ENCODE measurements at regions not wholly inside any gene's neighbourhood (a gene's known extent, or its start where the extent isn't known, plus 50 kb on each side); places are given as distances from the start of the nearest gene placed in this dataset.

- TF ChIP-seq TAF1 (conservative IDR thresholded peaks at IDR 0.05) (no peak), ZBTB33 (IDR thresholded peaks at IDR 0.05) (no peak), REST (IDR thresholded peaks at IDR 0.05) (no peak), SP1 (IDR thresholded peaks at IDR 0.05) (no peak), NR2F2 (IDR thresholded peaks at IDR 0.05) (no peak), MAX (IDR thresholded peaks at IDR 0.05) (no peak), RXRA (IDR thresholded peaks at IDR 0.05) (no peak), JUND (IDR thresholded peaks at IDR 0.05) (no peak), GABPA (IDR thresholded peaks at IDR 0.05 in 1 of 2, conservative IDR thresholded peaks at IDR 0.05 in 1 of 2) (no peak), ATF3 (IDR thresholded peaks at IDR 0.05) (no peak), CTCF (IDR thresholded peaks at IDR 0.05; ENCODE audit: low read depth, low read length, missing input control) (no peak), EGR1 (IDR thresholded peaks at IDR 0.05; ENCODE audit: low read depth in 2 of 2) (no peak), HNF4G (IDR thresholded peaks at IDR 0.05) (no peak)
- Histone ChIP-seq H3K36me3 (ENCODE audit: control insufficient read depth in 4 of 4, insufficient read depth in 3 of 4, low read depth in 1 of 4, low read length in 3 of 4) (no peaks in the 10 kb centered on the region), H3K27me3 (ENCODE audit: control insufficient read depth in 4 of 4, insufficient read depth in 4 of 4, low read length in 3 of 4) (no peaks in the 10 kb centered on the region), H3K9ac (ENCODE audit: low read depth in 1 of 2, low read length in 2 of 2) (no peak overlapping the region), H3K4me3 (ENCODE audit: low read depth in 1 of 3, low read length in 3 of 3) (no peak overlapping the region), H3K27ac (ENCODE audit: low read depth in 1 of 2, low read length in 2 of 2) (no peak overlapping the region), H3K4me1 (ENCODE audit: control insufficient read depth in 4 of 4, insufficient read depth in 4 of 4, low read length in 3 of 4) (no peaks in the 10 kb centered on the region), H3K9me3 (ENCODE audit: control insufficient read depth in 4 of 4, low read length in 3 of 4) (no peaks in the 10 kb centered on the region)
- DNase-seq (ENCODE audit: low spot score) = no peak
- WGBS = 67% methylated on average over 5 of the region's 5 CpGs
These were observed 327.6 kb downstream of the ACTL7B start for GRCh38 chr9:108528231-108528630.

GRCh38 chr9:108526518-108526917, 329.3 kb downstream of the ACTL7B start:
- WGBS = 92% methylated on average over 1 of the region's 1 CpG
- Histone ChIP-seq H3K9me3 (ENCODE audit: control insufficient read depth in 4 of 4, low read length in 3 of 4) (no peaks in the 10 kb centered on the region), H3K36me3 (ENCODE audit: control insufficient read depth in 4 of 4, insufficient read depth in 3 of 4, low read depth in 1 of 4, low read length in 3 of 4) (no peaks in the 10 kb centered on the region), H3K9ac (ENCODE audit: low read depth in 1 of 2, low read length in 2 of 2) (no peak overlapping the region), H3K4me1 (ENCODE audit: control insufficient read depth in 4 of 4, insufficient read depth in 4 of 4, low read length in 3 of 4) (no peaks in the 10 kb centered on the region), H3K27me3 (ENCODE audit: control insufficient read depth in 4 of 4, insufficient read depth in 4 of 4, low read length in 3 of 4) (no peaks in the 10 kb centered on the region), H3K4me3 (ENCODE audit: low read depth in 1 of 3, low read length in 3 of 3) (no peak overlapping the region), H3K27ac (ENCODE audit: low read depth in 1 of 2, low read length in 2 of 2) (no peak overlapping the region)
- no peak for DNase-seq (ENCODE audit: low spot score)
- no peak for TF ChIP-seq YY1 (IDR thresholded peaks at IDR 0.05)
- TF ChIP-seq RXRA (IDR thresholded peaks at IDR 0.05) = no peak
- TF ChIP-seq RAD21 (IDR thresholded peaks at IDR 0.05) = no peak
- TF ChIP-seq FOXA1 (IDR thresholded peaks at IDR 0.05) = no peak
- no peak for TF ChIP-seq CTCF (IDR thresholded peaks at IDR 0.05; ENCODE audit: low read depth, low read length, missing input control)
- no peak for TF ChIP-seq ZBTB33 (IDR thresholded peaks at IDR 0.05)
- TF ChIP-seq TAF1 (conservative IDR thresholded peaks at IDR 0.05) = no peak
- TF ChIP-seq EGR1 (IDR thresholded peaks at IDR 0.05; ENCODE audit: low read depth in 2 of 2) = no peak
- no peak for TF ChIP-seq SP1 (IDR thresholded peaks at IDR 0.05)
- TF ChIP-seq GABPA (IDR thresholded peaks at IDR 0.05 in 1 of 2, conservative IDR thresholded peaks at IDR 0.05 in 1 of 2) = no peak
- TF ChIP-seq NR2F2 (IDR thresholded peaks at IDR 0.05) = no peak
- no peak for TF ChIP-seq JUND (IDR thresholded peaks at IDR 0.05)
- TF ChIP-seq MAX (IDR thresholded peaks at IDR 0.05) = no peak
